B cell (primary cell): ENCODE measurements at regions not wholly inside any gene's neighbourhood (a gene's known extent, or its start where the extent isn't known, plus 50 kb on each side); places are given as distances from the start of the nearest gene placed in this dataset.

Source experiments
- CTCF ChIP-seq: fragments of 200-600 bp; IDR thresholded peaks from one replicate; pipeline ENCODE4 v1.8.0; 2022; ENCODE audit warnings: antibody characterized with exemption, mild to moderate bottlenecking
- EZH2 ChIP-seq: IDR thresholded peaks from 2 replicates; pipeline ENCODE4 v1.6.1; 2012; ENCODE audit warnings: borderline replicate concordance, low read depth, mild to moderate bottlenecking, moderate library complexity, low read length; ENCODE audit not compliant: insufficient read depth, poor library complexity, severe bottlenecking

GRCh38 chr5:110201791-110202190 lies 512.1 kb downstream of the MAN2A1 start:
- TF ChIP-seq CTCF, result no peak
- no peak for TF ChIP-seq EZH2
